ENCODE measurements at regions not wholly inside any gene's neighbourhood (a gene's known extent, or its start where the extent isn't known, plus 50 kb on each side); places are given as distances from the start of the nearest gene placed in this dataset.

GRCh38 chr17:65455154-65455971 lies 106.1 kb downstream of the AXIN2 start:
- no peak for DNase-seq
- no peak for TF ChIP-seq CTCF (IDR thresholded peaks at IDR 0.05)
- TF ChIP-seq POLR2A (IDR thresholded peaks at IDR 0.05), result no peak
- no peaks in the 10 kb centered on the region for H3K9me3 ChIP-seq
- H3K36me3 ChIP-seq, result no peaks in the 10 kb centered on the region
- no peaks in the 10 kb centered on the region for H3K4me1 ChIP-seq
- H3K27me3 ChIP-seq, result no peaks in the 10 kb centered on the region
- no peak overlapping the region for H3K27ac ChIP-seq
- no peak overlapping the region for H3K4me3 ChIP-seq
- intact Hi-C loops (cut with DNase I; ENCODE audit: low total_unique reads), result no loop called here

GRCh38 chr17:65453204-65453931 lies 108.1 kb downstream of the AXIN2 start:
- Histone ChIP-seq H3K9me3 (no peaks in the 10 kb centered on the region), H3K4me3 (no peak overlapping the region), H3K27me3 (no peaks in the 10 kb centered on the region), H3K36me3 (no peaks in the 10 kb centered on the region), H3K4me1 (no peaks in the 10 kb centered on the region), H3K27ac (no peak overlapping the region)
- no peak for DNase-seq
- TF ChIP-seq POLR2A (IDR thresholded peaks at IDR 0.05), result no peak
- TF ChIP-seq CTCF (IDR thresholded peaks at IDR 0.05), result no peak
- intact Hi-C loops (cut with DNase I; ENCODE audit: low total_unique reads), result no loop called here

GRCh38 chr17:65449495-65449894 lies 112.0 kb downstream of the AXIN2 start:
- Histone ChIP-seq H3K4me3 (no peak overlapping the region), H3K9me3 (no peaks in the 10 kb centered on the region), H3K27me3 (no peaks in the 10 kb centered on the region), H3K27ac (no peak overlapping the region), H3K36me3 (no peaks in the 10 kb centered on the region), H3K4me1 (no peaks in the 10 kb centered on the region)
- intact Hi-C loops (cut with DNase I; ENCODE audit: low total_unique reads), result no loop called here
- TF ChIP-seq CTCF (IDR thresholded peaks at IDR 0.05) (no peak), POLR2A (IDR thresholded peaks at IDR 0.05) (no peak)
- no peak for DNase-seq

GRCh38 chr17:65447823-65448222 lies 113.6 kb downstream of the AXIN2 start:
- H3K4me3 ChIP-seq, result no peak overlapping the region
- H3K27me3 ChIP-seq, result no peaks in the 10 kb centered on the region
- no peak for TF ChIP-seq CTCF (IDR thresholded peaks at IDR 0.05)
- no peak for TF ChIP-seq POLR2A (IDR thresholded peaks at IDR 0.05)
- H3K36me3 ChIP-seq, result no peaks in the 10 kb centered on the region
- no peaks in the 10 kb centered on the region for H3K4me1 ChIP-seq
- no peak overlapping the region for H3K27ac ChIP-seq
- no peak for DNase-seq
- intact Hi-C loops (cut with DNase I; ENCODE audit: low total_unique reads), result no loop called here
- no peaks in the 10 kb centered on the region for H3K9me3 ChIP-seq

- DNase-seq, result no peak
- intact Hi-C loops (cut with DNase I; ENCODE audit: low total_unique reads), result no loop called here
- no peaks in the 10 kb centered on the region for H3K36me3 ChIP-seq
These were observed 114.5 kb downstream of the AXIN2 start for GRCh38 chr17:65446838-65447526.

More at GRCh38 chr17:65446838-65447526, 114.5 kb downstream of the AXIN2 start:
- TF ChIP-seq CTCF (IDR thresholded peaks at IDR 0.05) (no peak), POLR2A (IDR thresholded peaks at IDR 0.05) (no peak)
- Histone ChIP-seq H3K27ac (no peak overlapping the region), H3K4me3 (no peak overlapping the region), H3K9me3 (no peaks in the 10 kb centered on the region), H3K27me3 (no peaks in the 10 kb centered on the region), H3K4me1 (no peaks in the 10 kb centered on the region)
